ENCODE measurements at regions not wholly inside any gene's neighbourhood (a gene's known extent, or its start where the extent isn't known, plus 50 kb on each side); places are given as distances from the start of the nearest gene placed in this dataset.

- TF ChIP-seq TAF1 (IDR thresholded peaks at IDR 0.05; ENCODE audit: borderline replicate concordance, insufficient read depth, low read length) (no peak), REST (IDR thresholded peaks at IDR 0.05; ENCODE audit: insufficient read depth in 1 of 2, low read depth in 2 of 2, low read length in 2 of 2) (no peak), FOXP2 (optimal IDR thresholded peaks at IDR 0.05; ENCODE audit: borderline replicate concordance, extremely low read depth, extremely low read length, insufficient read depth) (no peak), POLR2AphosphoS5 (IDR thresholded peaks at IDR 0.05; ENCODE audit: low read depth, low read length) (no peak), SIN3A (IDR thresholded peaks at IDR 0.05; ENCODE audit: borderline replicate concordance, insufficient read depth, low read length) (no peak)
Observed at GRCh38 chr4:138689187-138689586, 326.4 kb upstream of the NOCT start.

- TF ChIP-seq REST (IDR thresholded peaks at IDR 0.05; ENCODE audit: insufficient read depth in 1 of 2, low read depth in 2 of 2, low read length in 2 of 2) (no peak), SIN3A (IDR thresholded peaks at IDR 0.05; ENCODE audit: borderline replicate concordance, insufficient read depth, low read length) (no peak), TAF1 (IDR thresholded peaks at IDR 0.05; ENCODE audit: borderline replicate concordance, insufficient read depth, low read length) (no peak), FOXP2 (optimal IDR thresholded peaks at IDR 0.05; ENCODE audit: borderline replicate concordance, extremely low read depth, extremely low read length, insufficient read depth) (no peak), POLR2AphosphoS5 (IDR thresholded peaks at IDR 0.05; ENCODE audit: low read depth, low read length) (no peak)
Observed at GRCh38 chr4:138688408-138689085, 327.0 kb upstream of the NOCT start.

- TF ChIP-seq REST (IDR thresholded peaks at IDR 0.05; ENCODE audit: insufficient read depth in 1 of 2, low read depth in 2 of 2, low read length in 2 of 2) = no peak
- no peak for TF ChIP-seq TAF1 (IDR thresholded peaks at IDR 0.05; ENCODE audit: borderline replicate concordance, insufficient read depth, low read length)
- TF ChIP-seq POLR2AphosphoS5 (IDR thresholded peaks at IDR 0.05; ENCODE audit: low read depth, low read length) = no peak
- TF ChIP-seq SIN3A (IDR thresholded peaks at IDR 0.05; ENCODE audit: borderline replicate concordance, insufficient read depth, low read length) = no peak
- no peak for TF ChIP-seq FOXP2 (optimal IDR thresholded peaks at IDR 0.05; ENCODE audit: borderline replicate concordance, extremely low read depth, extremely low read length, insufficient read depth)
Observed at GRCh38 chr4:138686106-138686835, 329.3 kb upstream of the NOCT start.

- TF ChIP-seq TAF1 (IDR thresholded peaks at IDR 0.05; ENCODE audit: borderline replicate concordance, insufficient read depth, low read length) (no peak), POLR2AphosphoS5 (IDR thresholded peaks at IDR 0.05; ENCODE audit: low read depth, low read length) (no peak), REST (IDR thresholded peaks at IDR 0.05; ENCODE audit: insufficient read depth in 1 of 2, low read depth in 2 of 2, low read length in 2 of 2) (no peak), FOXP2 (optimal IDR thresholded peaks at IDR 0.05; ENCODE audit: borderline replicate concordance, extremely low read depth, extremely low read length, insufficient read depth) (no peak), SIN3A (IDR thresholded peaks at IDR 0.05; ENCODE audit: borderline replicate concordance, insufficient read depth, low read length) (no peak)
Observed at GRCh38 chr4:138685316-138685715, 330.3 kb upstream of the NOCT start.

All from PFSK-1 (cell line).